Endometrial microvascular endothelial cells (primary cell): ENCODE measurements at regions not wholly inside any gene's neighbourhood (a gene's known extent, or its start where the extent isn't known, plus 50 kb on each side); places are given as distances from the start of the nearest gene placed in this dataset.

ENCODE experiments used
- in situ Hi-C: cut with HindIII; loops from 2 replicates; pipeline ENCODE4 v1.10.0; 2017; ENCODE audit warnings: low sequenced_read_pairs, low pct_unique_long_range_greater_than_20kb; ENCODE audit errors: inconsistent ontology term

GRCh38 chr1:181142096-181142958, 53.8 kb downstream of the IER5 start:
- in situ Hi-C loops: no loop called here

- in situ Hi-C loops: no loop called here
Observed at GRCh38 chr1:181143102-181143859, 54.8 kb downstream of the IER5 start.

GRCh38 chr1:181144238-181144637, 55.7 kb downstream of the IER5 start:
- in situ Hi-C loops: no loop called here

GRCh38 chr1:181148636-181149035, 60.1 kb downstream of the IER5 start:
- in situ Hi-C loops: no loop called here

- in situ Hi-C loops: loop anchor here (5.0 to 25.0 kb wide), 2 partner anchors 57 to 637 kb away; partner anchors contain the start of gene ACBD6
Observed at GRCh38 chr1:181149326-181150125, 61.0 kb downstream of the IER5 start.

GRCh38 chr1:181150273-181150672, 61.8 kb downstream of the IER5 start:
- in situ Hi-C loops: loop anchor here (5.0 to 25.0 kb wide), 2 partner anchors 58 to 638 kb away; partner anchors contain the start of gene ACBD6

GRCh38 chr1:181150842-181151241, 62.3 kb downstream of the IER5 start:
- in situ Hi-C loops: loop anchor here (5.0 to 25.0 kb wide), 2 partner anchors 59 to 639 kb away; partner anchors contain the start of gene ACBD6

GRCh38 chr1:181151378-181152326, 63.2 kb downstream of the IER5 start:
- in situ Hi-C loops: loop anchor here (5.0 to 25.0 kb wide), 2 partner anchors 59 to 639 kb away; partner anchors contain the start of gene ACBD6

- in situ Hi-C loops: loop anchor here (5.0 to 25.0 kb wide), 2 partner anchors 61 to 641 kb away; partner anchors contain the start of gene ACBD6
Observed at GRCh38 chr1:181152892-181153633, 64.6 kb downstream of the IER5 start.

- in situ Hi-C loops: loop anchor here (5.0 to 25.0 kb wide), 2 partner anchors 61 to 641 kb away; partner anchors contain the start of gene ACBD6
Observed at GRCh38 chr1:181153634-181153961, 65.1 kb downstream of the IER5 start.

GRCh38 chr1:181155339-181155738, 66.8 kb downstream of the IER5 start:
- in situ Hi-C loops: loop anchor here (25.0 kb wide), 1 partner anchor 643 kb away; the partner anchor contains the start of gene ACBD6

GRCh38 chr1:181159451-181160140, 71.1 kb downstream of the IER5 start:
- in situ Hi-C loops: loop anchor here (10.0 to 25.0 kb wide), 2 partner anchors 285 to 647 kb away; partner anchors contain the start of gene ACBD6

- in situ Hi-C loops: loop anchor here (10.0 to 25.0 kb wide), 2 partner anchors 286 to 648 kb away; partner anchors contain the start of gene ACBD6
Observed at GRCh38 chr1:181160322-181160721, 71.8 kb downstream of the IER5 start.

GRCh38 chr1:181160998-181161870, 72.7 kb downstream of the IER5 start:
- in situ Hi-C loops: loop anchor here (10.0 to 25.0 kb wide), 2 partner anchors 286 to 649 kb away; partner anchors contain the start of gene ACBD6

- in situ Hi-C loops: loop anchor here (10.0 to 25.0 kb wide), 2 partner anchors 289 to 651 kb away; partner anchors contain the start of gene ACBD6
Observed at GRCh38 chr1:181163662-181164061, 75.2 kb downstream of the IER5 start.
